T1000 (cell line): ENCODE measurements at regions not wholly inside any gene's neighbourhood (a gene's known extent, or its start where the extent isn't known, plus 50 kb on each side); places are given as distances from the start of the nearest gene placed in this dataset.

ENCODE experiments used
- DNase-seq: peaks from one replicate; lab custom pipeline; 2025; ENCODE audit warnings: mixed read lengths; lab: John Stamatoyannopoulos, UW

DNA sequence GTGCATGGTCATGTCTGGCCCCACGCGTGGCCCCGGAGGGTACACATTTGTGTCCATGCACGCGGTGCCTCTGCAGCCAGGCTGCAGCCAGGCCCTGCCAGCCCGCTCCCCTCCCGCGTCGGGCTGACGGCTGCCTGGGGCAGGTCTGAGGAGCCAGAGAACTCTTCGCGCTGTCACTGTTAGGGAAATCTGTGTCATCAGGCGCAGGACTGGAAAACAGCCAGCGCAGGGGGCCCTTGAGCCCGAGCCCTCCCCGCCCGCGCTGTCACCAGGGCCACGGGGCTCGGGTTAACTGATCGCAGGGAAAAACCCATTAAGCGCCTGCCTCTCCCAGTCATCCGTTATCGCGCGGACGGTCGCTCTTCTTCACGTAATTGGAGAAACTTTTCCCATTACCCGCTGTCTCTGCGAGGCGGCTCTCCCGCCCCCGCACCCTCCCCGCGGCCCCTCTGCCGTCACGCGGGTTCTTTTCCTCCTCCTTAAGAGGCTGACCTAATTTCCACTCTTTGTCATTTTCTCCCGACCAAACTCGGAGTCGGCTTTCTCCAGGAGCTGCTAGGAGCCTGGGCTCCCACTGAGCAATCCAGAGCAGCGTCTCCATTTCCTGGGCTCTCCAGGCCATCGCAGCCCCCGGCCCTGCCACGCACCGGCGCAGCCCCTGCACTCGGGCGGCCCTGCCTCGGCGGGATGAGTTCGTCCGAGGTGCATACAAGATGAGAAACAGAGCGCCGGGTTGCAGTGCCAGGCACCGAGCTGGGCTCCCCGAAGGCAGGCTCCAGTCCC is 57.5 kb upstream of the PRR23E start:
- no peak for DNase-seq

GRCh38 chr3:127136024-127136600 is 56.8 kb upstream of the PRR23E start:
- no peak for DNase-seq

- DNase-seq, result no peak
Measured at GRCh38 chr3:127136706-127137105, 56.2 kb upstream of the PRR23E start.

DNA sequence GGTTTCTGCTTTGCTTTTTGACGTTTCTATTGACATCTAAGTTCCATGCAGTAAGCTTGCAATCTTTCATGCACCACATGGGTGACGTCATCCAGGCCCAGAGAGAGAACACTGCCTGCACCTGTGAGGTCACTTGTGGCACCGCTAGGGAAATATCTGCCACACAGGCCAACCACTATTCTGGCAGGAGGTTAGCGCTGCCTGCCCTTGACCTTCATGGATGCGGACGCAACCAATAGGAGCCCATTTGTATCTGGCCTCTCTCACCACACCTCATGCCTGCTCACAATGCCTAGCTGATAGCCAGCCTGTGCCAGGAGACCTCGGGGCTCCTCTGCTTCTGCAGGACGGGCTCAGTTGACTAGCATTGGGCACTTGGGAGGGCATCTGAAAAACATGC is 55.8 kb upstream of the PRR23E start:
- no peak for DNase-seq

- DNase-seq, result no peak
Measured at GRCh38 chr3:127137757-127138536, 55.0 kb upstream of the PRR23E start.

DNA sequence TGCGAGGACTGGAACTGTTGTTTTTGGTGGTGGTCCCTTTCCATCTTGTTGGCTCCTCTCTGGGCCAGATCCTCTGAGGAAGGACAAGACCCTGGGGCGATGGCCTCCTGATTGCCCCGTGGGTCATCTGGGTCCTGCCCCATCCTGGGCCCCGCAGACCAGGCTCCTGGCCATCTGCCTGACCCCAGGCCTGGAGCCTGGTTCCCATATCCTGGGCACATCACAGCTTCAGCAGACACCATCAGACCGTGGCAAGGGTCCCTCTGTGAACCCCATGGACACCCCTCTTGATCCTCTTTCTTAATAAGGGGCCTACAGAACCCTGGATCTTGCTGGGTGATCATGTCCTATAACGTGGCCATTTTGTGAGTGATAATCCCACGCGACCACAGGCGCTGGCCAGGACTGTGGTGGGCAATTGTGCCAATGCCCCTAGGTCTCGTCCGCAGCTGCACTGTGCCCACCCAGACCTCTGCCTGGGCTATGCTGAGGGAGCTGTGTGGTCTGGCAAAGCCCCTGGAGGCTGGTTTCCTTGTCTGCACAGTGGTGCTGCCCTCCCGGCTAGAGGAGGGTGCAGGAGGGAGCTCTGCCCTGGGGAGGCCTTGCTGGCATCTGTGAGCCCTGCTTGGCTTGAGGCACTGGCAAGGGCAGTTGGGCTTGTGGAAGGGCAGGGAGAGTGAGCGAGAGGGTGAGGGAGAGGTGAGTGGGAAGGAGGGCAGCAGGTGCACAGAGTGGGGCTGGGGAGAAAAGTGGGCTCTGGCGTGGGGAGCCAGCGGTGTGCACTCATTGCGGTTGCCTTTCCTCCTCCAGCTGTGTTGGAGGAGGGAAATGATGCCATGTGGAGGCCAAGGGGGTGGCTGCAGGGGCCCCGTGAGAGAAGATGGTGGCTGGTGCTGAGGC is 53.1 kb upstream of the PRR23E start:
- DNase-seq, result no peak

DNA sequence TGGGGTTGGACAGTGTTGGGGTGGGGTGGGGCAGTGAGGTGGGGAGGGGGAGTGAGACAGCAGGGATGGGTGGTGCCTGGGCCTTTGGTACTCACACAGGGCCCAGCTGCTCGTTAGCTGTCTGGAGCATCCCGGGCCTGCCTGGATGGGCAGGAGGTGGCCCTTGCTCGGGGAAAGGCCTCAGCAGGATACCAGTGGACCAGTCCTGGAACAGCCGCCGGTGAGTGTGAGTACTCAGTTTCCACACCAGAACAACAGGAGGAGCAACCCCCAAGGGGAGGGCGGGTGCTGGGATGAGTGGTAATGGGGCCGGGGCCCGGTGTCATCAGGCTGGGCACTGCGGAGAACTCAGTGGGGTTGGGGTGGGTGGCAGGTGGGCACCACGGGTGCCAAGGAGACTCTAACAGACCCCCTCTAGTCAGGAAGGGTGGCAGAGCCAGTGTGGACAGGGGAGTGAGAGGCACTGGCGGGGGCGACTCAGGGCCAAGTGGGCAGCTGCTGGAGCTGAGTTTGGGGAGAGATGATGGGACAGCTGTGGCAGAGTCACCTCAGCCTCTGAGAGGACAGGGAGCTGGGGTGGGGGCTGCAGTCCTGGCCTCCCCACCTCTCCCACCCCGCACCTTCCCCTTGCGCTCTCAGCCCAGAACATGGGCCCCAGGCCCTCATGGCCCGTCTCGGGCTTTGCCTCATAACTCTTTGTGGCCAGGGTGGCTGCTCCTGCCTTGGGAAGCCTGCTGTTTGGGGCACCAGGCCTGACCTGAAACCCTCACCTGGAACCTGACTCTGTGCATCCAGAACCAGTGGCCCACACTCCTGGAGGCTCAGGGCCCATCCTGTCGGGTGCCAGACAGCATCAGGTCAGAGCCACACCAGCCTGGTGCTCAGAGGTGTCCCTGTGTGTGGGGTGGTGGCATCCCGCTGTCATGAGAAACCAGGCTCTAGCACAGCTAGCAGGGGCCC is 52.1 kb upstream of the PRR23E start:
- no peak for DNase-seq

DNA sequence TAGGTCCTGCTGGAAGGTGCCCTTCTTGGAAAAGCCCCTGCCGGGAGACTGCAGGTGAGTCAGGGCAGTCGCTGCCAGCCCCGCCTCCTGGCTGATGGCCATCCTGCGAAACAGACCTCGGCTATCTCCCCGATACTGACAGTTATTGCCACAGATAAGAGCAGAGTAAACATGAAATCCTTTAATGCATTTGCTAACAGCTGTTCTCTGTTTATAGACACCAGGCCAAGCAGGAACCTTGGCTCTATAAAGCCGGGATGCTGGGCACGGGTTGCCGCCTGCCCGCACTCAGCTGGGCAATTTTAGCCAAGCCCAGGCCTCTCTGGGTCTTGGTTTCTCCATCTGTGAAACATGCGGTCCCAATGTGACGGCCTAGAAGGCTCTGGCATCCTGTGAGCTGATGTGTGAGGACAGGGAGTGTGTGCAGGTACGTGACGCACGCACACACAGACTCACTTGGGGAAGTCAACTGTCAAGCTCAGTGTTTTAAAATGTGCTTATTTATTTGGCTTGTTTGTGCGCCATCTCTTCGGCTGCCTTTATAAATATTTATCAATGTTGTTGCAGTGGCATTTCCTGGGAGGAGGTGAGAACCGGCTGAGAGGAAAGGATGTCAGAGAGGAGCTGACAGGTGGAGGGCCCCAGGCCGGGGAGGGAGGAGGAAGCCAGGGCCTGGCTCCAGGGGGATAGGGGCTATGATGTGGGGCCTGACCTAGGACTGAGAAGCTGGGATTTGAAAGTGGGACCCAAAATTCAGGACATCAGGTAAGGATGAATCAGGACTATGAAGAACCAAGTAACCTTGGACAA is 50.8 kb upstream of the PRR23E start:
- no peak for DNase-seq
